OCI-LY1 (cell line): ENCODE measurements at regions not wholly inside any gene's neighbourhood (a gene's known extent, or its start where the extent isn't known, plus 50 kb on each side); places are given as distances from the start of the nearest gene placed in this dataset.

Source experiments
- H2AFZ ChIP-seq: fragments of 200-600 bp; sonication (generic), shearing (Covaris generic); 2 replicates; pipeline ENCODE4 v1.6.0; 2014; ENCODE audit warnings: antibody characterized with exemption, mild to moderate bottlenecking, low read length
- H3F3A ChIP-seq: fragments of 200-600 bp; sonication (generic), shearing (Covaris generic); 2 replicates; pipeline ENCODE4 v1.6.0; 2014; ENCODE audit warnings: mild to moderate bottlenecking, antibody characterized with exemption, low read length, moderate library complexity; ENCODE audit not compliant: insufficient read depth
- H3K27ac ChIP-seq: fragments of 200-600 bp; sonication (generic); 2 replicates; pipeline ENCODE4 v1.5.1; 2014; ENCODE audit warnings: low read length, mixed run types, mild to moderate bottlenecking, low read depth; ENCODE audit not compliant: poor library complexity, severe bottlenecking
- H3K27me3 ChIP-seq: fragments of 200-600 bp; sonication (generic); 2 replicates; pipeline ENCODE4 v1.6.0; 2014; ENCODE audit warnings: antibody characterized with exemption, mild to moderate bottlenecking, low read length, moderate library complexity; ENCODE audit not compliant: insufficient read depth
- H3K36me3 ChIP-seq: fragments of 200-600 bp; sonication (generic); 2 replicates; pipeline ENCODE4 v1.6.1; 2014; ENCODE audit warnings: mild to moderate bottlenecking, antibody characterized with exemption, low read length, moderate library complexity, mixed read lengths; ENCODE audit not compliant: insufficient read depth
- H3K4me1 ChIP-seq: fragments of 200-600 bp; sonication (generic); 2 replicates; pipeline ENCODE4 v1.5.1; 2014; ENCODE audit warnings: mild to moderate bottlenecking, low read length, moderate library complexity; ENCODE audit not compliant: insufficient read depth, severe bottlenecking
- H3K4me2 ChIP-seq: fragments of 200-600 bp; sonication (generic), shearing (Covaris generic); 2 replicates; pipeline ENCODE4 v1.6.1; 2014; ENCODE audit warnings: low read length
- H3K4me3 ChIP-seq: fragments of 200-600 bp; sonication (generic); 2 replicates; pipeline ENCODE4 v1.5.1; 2014; ENCODE audit warnings: low read length, low read depth, mild to moderate bottlenecking, mixed read lengths; ENCODE audit not compliant: poor library complexity, severe bottlenecking
- H3K79me2 ChIP-seq: fragments of 200-600 bp; shearing (Covaris generic); 2 replicates; pipeline ENCODE4 v1.6.1; 2016; ENCODE audit warnings: mixed run types, low read length, mixed read lengths; ENCODE audit not compliant: insufficient read depth
- H3K9ac ChIP-seq: fragments of 200-600 bp; sonication (generic), shearing (Covaris generic); 2 replicates; pipeline ENCODE4 v1.6.1; 2014; ENCODE audit warnings: mild to moderate bottlenecking, low read length, mixed read lengths
- H3K9me2 ChIP-seq: fragments of 200-600 bp; sonication (generic), shearing (Covaris generic); 2 replicates; pipeline ENCODE4 v1.6.1; 2014; ENCODE audit warnings: low read depth, mild to moderate bottlenecking, low read length, mixed read lengths
- H3K9me3 ChIP-seq: fragments of 200-600 bp; shearing (Covaris generic); 2 replicates; pipeline ENCODE4 v1.6.1; 2014; ENCODE audit warnings: low read length, mixed read lengths
- H4K20me1 ChIP-seq: fragments of 200-600 bp; sonication (generic), shearing (Covaris generic); 2 replicates; pipeline ENCODE4 v1.6.0; 2016; ENCODE audit warnings: mild to moderate bottlenecking, low read length; ENCODE audit not compliant: insufficient read depth
- CTCF ChIP-seq: fragments of 200-600 bp; sonication (generic), shearing (Covaris generic); IDR thresholded peaks from 2 replicates; pipeline ENCODE4 v1.5.1; 2017; ENCODE audit warnings: mild to moderate bottlenecking, antibody characterized with exemption, low read length, moderate library complexity, mixed read lengths
- EZH2 ChIP-seq: fragments of 200-600 bp; sonication (generic), shearing (Covaris generic); IDR thresholded peaks from 2 replicates; pipeline ENCODE4 v1.8.0; 2017; ENCODE audit warnings: borderline replicate concordance, mixed run types, mild to moderate bottlenecking, antibody characterized with exemption, low read length, moderate library complexity, mixed read lengths

GRCh38 chr5:56460681-56461191 is 227.6 kb upstream of the ANKRD55 start:
- Histone ChIP-seq H3K4me3 (no peak overlapping the region), H3K4me1 (peaks cover 11% of the 10 kb centered on the region), H3K27me3 (no peaks in the 10 kb centered on the region), H3K36me3 (no peaks in the 10 kb centered on the region), H4K20me1 (no peaks in the 10 kb centered on the region), H3K9ac (no peak overlapping the region), H2AFZ (no peak overlapping the region), H3K79me2 (no peaks in the 10 kb centered on the region), H3K4me2 (no peak overlapping the region), H3F3A (no peaks in the 10 kb centered on the region), H3K9me2 (no peaks in the 10 kb centered on the region), H3K9me3 (no peaks in the 10 kb centered on the region), H3K27ac (no peak overlapping the region)
- no peak for TF ChIP-seq CTCF
- TF ChIP-seq EZH2: no peak

DNA sequence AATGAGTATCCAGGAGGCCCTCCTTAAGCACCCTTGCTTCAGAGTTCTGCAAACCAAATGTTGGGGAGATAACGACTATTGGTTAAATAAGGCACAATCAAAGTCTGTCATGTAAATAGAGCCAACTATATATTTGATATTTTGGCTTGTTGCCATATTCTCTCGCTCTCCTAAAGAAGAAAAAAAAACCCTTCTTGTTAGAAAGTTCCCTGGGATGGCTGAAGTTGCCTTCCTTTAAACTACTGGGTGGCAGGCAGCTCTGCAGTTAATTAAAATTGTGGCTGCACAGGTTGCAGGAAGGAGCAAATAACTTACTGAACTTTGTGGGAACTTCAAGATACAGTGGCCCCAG is 227.0 kb upstream of the ANKRD55 start:
- Histone ChIP-seq H3K9me3 (no peaks in the 10 kb centered on the region), H3K4me2 (no peak overlapping the region), H3F3A (no peaks in the 10 kb centered on the region), H3K9me2 (no peaks in the 10 kb centered on the region), H3K4me1 (peaks cover 5% of the 10 kb centered on the region), H2AFZ (no peak overlapping the region), H3K79me2 (no peaks in the 10 kb centered on the region), H3K9ac (no peak overlapping the region), H4K20me1 (no peaks in the 10 kb centered on the region), H3K36me3 (no peaks in the 10 kb centered on the region), H3K27me3 (no peaks in the 10 kb centered on the region), H3K4me3 (no peak overlapping the region), H3K27ac (no peak overlapping the region)
- TF ChIP-seq CTCF: no peak
- TF ChIP-seq EZH2: no peak

- no peak overlapping the region for H3K27ac ChIP-seq
- H3K4me1 ChIP-seq: no peaks in the 10 kb centered on the region
- no peaks in the 10 kb centered on the region for H3F3A ChIP-seq
- TF ChIP-seq CTCF (no peak), EZH2 (no peak)
- no peaks in the 10 kb centered on the region for H3K9me3 ChIP-seq
- no peaks in the 10 kb centered on the region for H4K20me1 ChIP-seq
- H3K79me2 ChIP-seq: no peaks in the 10 kb centered on the region
- no peaks in the 10 kb centered on the region for H3K36me3 ChIP-seq
- H3K27me3 ChIP-seq: no peaks in the 10 kb centered on the region
- no peak overlapping the region for H3K4me2 ChIP-seq
- H3K9me2 ChIP-seq: no peaks in the 10 kb centered on the region
- H2AFZ ChIP-seq: no peak overlapping the region
- H3K4me3 ChIP-seq: no peak overlapping the region
- no peak overlapping the region for H3K9ac ChIP-seq
These were observed 226.5 kb upstream of the ANKRD55 start for GRCh38 chr5:56459394-56460194.
